HG03135 (cell line): ENCODE measurements at regions not wholly inside any gene's neighbourhood (a gene's known extent, or its start where the extent isn't known, plus 50 kb on each side); places are given as distances from the start of the nearest gene placed in this dataset.
A peak's percentile ranks its signal among the peaks of the same experiment; 100 is the strongest.

ENCODE experiments used
- ATAC-seq: cut with Tn5 transposase; IDR thresholded peaks from one replicate; pipeline ENCODE4 v1.9.1; 2021; ENCODE audit warnings: mild to moderate bottlenecking, moderate library complexity; ENCODE audit not compliant: unreplicated experiment

DNA sequence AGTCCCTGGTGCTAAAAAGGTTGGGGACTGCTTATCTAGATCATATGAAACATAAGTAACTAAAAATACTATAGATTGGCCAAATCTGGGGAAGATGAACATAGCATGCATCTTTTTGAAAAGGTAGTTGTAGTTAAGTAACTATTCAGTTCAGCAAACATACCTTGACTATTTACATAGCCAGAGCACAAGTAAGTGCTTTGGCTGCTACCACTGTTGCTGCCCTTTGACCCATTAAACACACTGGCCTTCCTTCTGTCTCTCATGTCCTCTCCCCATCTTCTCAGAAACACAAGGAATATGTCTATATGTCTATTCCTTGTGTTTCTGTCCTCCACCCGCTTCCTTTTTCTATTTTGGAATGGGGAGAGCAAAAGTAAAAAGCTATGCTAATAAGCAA, 87.9 kb upstream of the SPRY1 start:
- ATAC-seq: no peak

DNA sequence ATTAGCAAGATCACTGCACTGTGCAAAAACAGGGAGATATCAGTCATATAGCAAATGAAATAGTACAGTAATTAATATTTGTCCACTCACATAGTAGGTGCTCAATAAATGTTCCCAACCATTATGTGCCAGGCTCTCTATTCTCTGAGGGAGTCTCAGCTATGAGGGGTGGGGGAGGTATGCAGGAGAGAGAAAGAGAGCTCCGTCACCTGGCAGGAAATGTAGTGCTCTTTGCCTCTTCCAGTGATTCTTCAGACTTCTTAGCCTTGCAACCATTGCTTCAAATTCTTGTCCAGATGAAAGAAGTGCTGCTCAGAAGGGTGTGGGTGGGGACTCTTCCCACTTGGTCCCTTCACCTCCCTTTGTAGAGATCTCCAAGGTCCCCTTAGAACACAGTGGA, 84.5 kb upstream of the SPRY1 start:
- ATAC-seq: no peak

DNA sequence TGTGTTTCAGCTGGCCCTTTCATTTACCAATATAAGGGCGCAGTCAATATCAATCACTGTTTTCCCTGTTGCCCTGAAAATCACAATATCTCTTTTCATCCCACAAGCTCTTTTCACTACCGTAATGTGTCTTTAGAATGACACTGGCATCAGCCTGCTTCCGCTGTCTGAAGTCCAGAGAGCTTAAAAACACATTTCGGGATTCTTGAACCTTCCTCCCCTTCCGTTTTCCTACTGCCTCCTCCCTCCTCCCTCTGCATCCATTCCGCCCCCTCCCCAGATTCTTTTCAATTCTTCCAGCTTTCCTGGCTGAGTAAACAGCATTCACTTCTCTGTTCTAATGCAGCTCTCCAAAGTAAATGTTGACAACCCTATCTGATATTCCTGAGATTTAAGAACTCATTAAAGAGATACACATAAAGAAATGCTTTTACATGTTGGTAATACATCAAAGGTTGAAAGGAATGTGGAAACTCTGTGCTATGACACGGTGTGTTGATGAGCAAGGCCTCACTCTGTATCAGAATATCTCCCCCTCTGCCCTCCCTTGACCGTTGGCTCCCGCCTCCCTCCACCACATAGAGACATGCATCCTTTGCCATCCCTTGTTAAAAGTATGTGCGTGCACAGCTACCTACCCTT, 83.5 kb upstream of the SPRY1 start:
- no peak for ATAC-seq

DNA sequence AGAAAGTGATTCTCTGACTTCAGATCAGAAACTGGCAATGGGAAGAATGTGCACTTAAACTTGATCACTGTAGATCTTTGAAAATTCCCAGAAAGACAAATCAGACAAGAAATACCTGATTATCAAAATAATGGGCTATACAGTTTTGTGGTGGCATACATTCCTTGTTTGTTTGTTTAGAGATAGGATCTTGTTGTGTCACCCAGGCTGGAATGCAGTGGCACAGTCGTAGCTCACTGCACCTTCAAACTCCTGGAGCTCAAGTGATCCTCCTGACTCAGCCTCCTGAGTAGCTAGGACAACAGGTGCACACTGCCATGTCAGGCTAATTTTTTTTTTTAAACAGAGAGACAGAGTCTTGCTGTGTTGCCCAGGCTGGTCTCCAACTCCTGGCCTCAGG, 81.0 kb upstream of the SPRY1 start:
- ATAC-seq: no peak

- ATAC-seq: no peak
Observed at GRCh38 chr4:123317211-123317610, 79.4 kb upstream of the SPRY1 start.

GRCh38 chr4:123319639-123320038, 77.0 kb upstream of the SPRY1 start:
- ATAC-seq: no peak

- ATAC-seq: no peak
Observed at GRCh38 chr4:123323998-123324397, 72.6 kb upstream of the SPRY1 start.

DNA sequence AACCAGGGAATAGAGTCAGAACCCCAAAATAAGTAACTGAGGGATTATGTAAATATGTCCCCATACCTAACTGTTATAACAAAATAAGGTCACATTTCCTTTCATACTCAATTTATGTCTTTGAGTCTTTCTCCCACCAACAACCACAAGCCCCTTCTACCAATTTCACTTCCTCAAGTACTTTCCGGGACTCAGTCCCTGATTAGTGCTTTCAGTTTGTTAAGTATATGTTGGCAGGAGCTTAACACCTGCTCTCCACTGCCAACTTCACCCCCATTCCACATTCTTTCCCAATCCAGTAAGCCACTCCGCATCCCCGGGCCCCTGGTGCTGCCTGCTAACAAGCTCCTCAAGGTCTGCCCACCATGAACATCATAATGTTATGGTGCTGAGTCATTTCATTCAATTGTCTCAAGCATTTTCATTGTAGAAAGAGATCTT, 71.3 kb upstream of the SPRY1 start:
- ATAC-seq: peak; percentile 97

DNA sequence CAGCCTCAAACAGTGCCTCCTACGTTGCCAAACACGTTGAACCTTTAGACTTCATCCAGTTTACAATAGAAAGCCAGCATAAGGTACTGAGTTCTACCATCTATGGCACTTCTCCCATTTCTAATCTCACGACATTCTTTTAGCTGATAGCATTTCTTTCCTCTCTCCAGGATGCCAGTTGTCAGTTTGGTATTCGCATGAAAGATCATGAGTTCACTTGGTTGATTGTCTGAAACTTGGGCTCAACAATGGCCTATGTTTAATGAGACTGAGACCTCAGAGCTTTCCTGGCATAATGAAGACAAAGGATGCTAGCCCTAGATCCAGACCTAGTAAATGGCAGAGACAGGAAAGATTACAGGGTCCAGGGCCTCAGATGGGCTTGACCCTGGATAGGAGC, 69.2 kb upstream of the SPRY1 start:
- ATAC-seq: no peak

DNA sequence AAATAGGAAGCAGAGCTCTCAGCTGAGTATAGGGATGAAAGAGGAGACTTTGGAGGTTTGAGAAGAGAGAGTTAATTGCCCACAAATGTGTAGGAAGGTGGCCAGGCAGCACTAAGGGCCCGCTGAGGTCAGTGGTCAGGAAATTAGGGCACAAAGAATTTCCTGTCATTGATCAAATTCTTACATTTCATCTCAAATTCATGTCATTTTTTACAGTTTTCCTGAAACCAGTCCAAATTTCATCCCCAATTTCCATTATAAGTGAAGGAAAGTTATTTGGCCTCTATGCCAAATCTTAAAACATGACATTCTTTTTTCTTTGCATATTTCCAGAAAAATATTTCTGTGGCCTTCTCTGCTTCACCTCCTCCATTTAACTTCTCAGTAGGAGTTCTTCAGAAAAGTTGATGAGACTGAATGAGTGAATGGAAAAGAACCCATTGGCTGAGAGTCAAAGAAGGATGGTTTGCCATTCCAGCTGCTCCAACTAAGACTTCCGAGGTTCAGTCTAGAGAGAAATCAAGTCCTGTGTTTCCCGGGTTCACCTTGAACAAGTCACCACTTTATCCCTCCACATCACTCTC, 68.7 kb upstream of the SPRY1 start:
- ATAC-seq: no peak

DNA sequence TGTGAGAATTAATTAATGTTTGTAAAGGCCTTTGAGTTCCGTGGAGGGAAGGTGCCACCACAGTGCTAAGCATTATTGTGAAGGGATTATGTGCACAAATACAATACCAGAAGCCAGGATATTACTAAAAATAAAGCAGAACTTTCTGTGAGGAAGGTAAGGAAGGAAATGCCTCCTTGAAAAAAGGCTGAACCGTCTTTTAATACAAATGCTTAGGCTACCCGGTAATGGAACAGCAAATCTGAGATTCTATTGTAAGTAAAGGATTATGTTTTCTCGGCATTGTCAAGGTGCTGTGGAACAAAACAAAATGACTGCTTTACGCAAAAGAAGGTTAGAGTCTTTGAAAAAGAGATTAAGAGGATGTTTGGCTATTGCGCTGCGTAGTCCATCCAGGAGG, 57.9 kb upstream of the SPRY1 start:
- ATAC-seq: no peak

DNA sequence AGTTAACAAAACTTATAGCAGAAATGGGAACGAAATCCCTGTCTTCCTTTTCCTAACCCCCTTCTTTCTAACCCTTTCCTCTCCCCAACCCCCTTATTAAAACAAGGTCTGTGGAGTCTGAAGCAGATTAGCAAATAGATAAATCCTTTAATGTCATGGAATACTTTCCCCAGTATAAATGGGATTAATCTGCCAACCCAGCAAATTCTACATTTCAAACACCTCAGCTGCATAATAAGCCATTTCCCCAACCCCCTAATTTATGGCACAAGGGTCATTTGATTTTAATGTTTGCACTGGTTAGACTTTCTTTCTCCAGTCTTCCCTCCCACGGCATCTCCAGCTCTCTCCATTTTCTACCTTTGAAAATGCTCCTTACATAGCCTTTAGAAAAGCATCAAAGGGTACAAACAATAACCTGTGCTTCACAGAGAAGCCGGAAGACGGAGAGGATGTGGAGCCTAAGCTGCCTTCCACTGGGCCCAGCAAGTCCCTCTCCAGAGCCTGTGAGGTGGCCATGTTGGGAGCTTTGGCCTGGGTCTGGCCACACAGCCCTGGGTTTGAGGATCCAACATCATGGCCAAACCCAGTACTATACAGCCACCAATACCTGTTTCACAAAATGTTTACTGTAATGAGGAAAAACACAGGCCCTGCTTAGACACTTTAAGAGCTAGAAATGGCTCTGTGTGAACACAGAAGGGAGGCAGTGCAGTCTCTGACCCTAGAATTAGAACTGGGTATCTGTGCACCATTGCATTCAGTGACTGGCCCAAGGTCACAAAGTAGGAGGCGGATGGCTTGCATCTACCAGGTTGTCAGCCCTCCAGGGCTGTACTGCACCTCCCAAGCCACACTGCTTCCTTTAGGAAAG, 56.9 kb upstream of the SPRY1 start:
- no peak for ATAC-seq

- ATAC-seq: no peak
Observed at GRCh38 chr4:123340381-123340701, 56.3 kb upstream of the SPRY1 start.

- no peak for ATAC-seq
Observed at GRCh38 chr4:123342498-123342897, 54.1 kb upstream of the SPRY1 start.

GRCh38 chr4:123343400-123344041, 53.1 kb upstream of the SPRY1 start:
- no peak for ATAC-seq

DNA sequence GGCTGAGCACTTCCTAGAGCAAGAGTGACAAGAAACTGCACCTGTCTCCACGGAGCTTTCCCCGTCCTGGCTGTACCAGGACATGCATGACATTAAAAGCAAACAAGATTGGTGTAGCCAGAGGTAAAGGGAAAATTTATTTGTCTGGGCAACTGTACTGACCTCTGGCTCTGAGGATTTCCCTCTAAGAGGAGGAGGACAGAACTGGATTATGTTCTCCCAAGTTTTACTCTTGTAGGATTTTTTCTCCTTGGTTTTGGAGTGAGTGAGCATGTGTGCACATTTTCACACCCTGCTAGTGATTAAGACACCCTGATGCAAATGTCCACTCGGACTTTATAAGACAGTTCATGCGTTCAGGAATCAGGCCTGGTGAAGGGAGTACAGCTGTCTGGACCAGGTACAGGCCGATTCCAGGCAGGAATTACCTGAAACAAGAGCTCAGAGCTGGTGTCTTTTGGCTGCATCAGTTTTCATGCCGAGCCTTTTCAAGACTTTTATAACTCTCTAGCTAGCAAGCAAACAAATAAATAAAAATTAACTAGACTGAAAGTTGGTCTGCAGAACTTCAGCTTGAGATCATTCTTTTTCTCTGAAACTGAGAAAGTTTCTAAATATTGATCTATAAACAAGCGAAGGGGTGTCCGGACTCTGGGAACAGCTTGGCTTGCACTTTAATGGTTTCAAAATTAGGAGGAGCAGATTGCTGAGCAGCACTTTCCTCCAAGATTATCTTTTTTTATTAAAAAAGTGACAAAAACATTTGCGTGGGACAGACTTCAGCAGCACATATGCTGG, 51.3 kb upstream of the SPRY1 start:
- no peak for ATAC-seq

DNA sequence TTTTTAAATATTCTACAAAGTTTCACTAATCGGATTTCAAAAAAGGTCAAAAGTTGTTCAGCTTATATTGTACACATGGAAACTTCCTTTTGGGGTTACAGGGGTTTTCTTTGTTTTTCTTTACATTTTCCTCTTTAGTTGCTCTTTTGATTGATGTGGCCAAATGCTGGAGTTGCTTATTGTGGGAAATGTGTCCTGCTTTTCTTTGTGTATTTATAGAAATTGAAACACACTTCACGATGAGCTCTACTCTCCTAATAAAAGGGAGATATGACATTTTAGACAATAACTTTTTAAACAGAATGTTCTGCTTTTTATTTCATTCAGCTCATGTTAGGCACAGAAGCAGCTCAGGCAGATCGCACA, 50.7 kb upstream of the SPRY1 start:
- ATAC-seq: no peak

GRCh38 chr4:123346330-123346940, 50.2 kb upstream of the SPRY1 start:
- ATAC-seq: no peak
